HG03575 (cell line): ENCODE measurements at regions not wholly inside any gene's neighbourhood (a gene's known extent, or its start where the extent isn't known, plus 50 kb on each side); places are given as distances from the start of the nearest gene placed in this dataset.
"Not testable (repeated sequence)": the region's sequence is repeated elsewhere in the genome, so short reads cannot be mapped to it uniquely, and the experiment has no call there.

Experiments used
- ATAC-seq: cut with Tn5 transposase; IDR thresholded peaks from one replicate; pipeline ENCODE4 v1.9.1; 2021; ENCODE audit not compliant: unreplicated experiment, insufficient number of reproducible peaks, low FRiP score; ENCODE audit errors: extremely low read depth

- ATAC-seq = no peak
These were observed 272.7 kb upstream of the PCDH18 start for GRCh38 chr4:137804906-137805495.

- no peak for ATAC-seq
These were observed 268.6 kb upstream of the PCDH18 start for GRCh38 chr4:137800861-137801260.

GRCh38 chr4:137794764-137795254 lies 262.5 kb upstream of the PCDH18 start:
- no peak for ATAC-seq

GRCh38 chr4:137789263-137789662 lies 257.0 kb upstream of the PCDH18 start:
- not testable (repeated sequence) for ATAC-seq

- not testable (repeated sequence) for ATAC-seq
These were observed 251.6 kb upstream of the PCDH18 start for GRCh38 chr4:137783923-137784322.

- ATAC-seq = no peak
These were observed 243.4 kb upstream of the PCDH18 start for GRCh38 chr4:137775701-137776100.

- ATAC-seq = no peak
These were observed 242.2 kb upstream of the PCDH18 start for GRCh38 chr4:137774501-137774900.

- no peak for ATAC-seq
These were observed 236.6 kb upstream of the PCDH18 start for GRCh38 chr4:137768881-137769280.

GRCh38 chr4:137768196-137768595 lies 235.9 kb upstream of the PCDH18 start:
- no peak for ATAC-seq

- ATAC-seq = no peak
These were observed 230.3 kb upstream of the PCDH18 start for GRCh38 chr4:137762591-137762990.

GRCh38 chr4:137754652-137755471 lies 222.6 kb upstream of the PCDH18 start:
- ATAC-seq = no peak

GRCh38 chr4:137749466-137749865 lies 217.2 kb upstream of the PCDH18 start:
- ATAC-seq = no peak

GRCh38 chr4:137748616-137749015 lies 216.3 kb upstream of the PCDH18 start:
- ATAC-seq = no peak

- no peak for ATAC-seq
These were observed 207.8 kb upstream of the PCDH18 start for GRCh38 chr4:137740141-137740540.

GRCh38 chr4:137739391-137739790 lies 207.1 kb upstream of the PCDH18 start:
- ATAC-seq = no peak

GRCh38 chr4:137738375-137738990 lies 206.2 kb upstream of the PCDH18 start:
- no peak for ATAC-seq

- ATAC-seq = no peak
These were observed 203.3 kb upstream of the PCDH18 start for GRCh38 chr4:137735561-137736104.

GRCh38 chr4:137733174-137734141 lies 201.2 kb upstream of the PCDH18 start:
- ATAC-seq = not testable (repeated sequence)

GRCh38 chr4:137722910-137723309 lies 190.6 kb upstream of the PCDH18 start:
- ATAC-seq = no peak
